ENCODE measurements at regions not wholly inside any gene's neighbourhood (a gene's known extent, or its start where the extent isn't known, plus 50 kb on each side); places are given as distances from the start of the nearest gene placed in this dataset.

DNA sequence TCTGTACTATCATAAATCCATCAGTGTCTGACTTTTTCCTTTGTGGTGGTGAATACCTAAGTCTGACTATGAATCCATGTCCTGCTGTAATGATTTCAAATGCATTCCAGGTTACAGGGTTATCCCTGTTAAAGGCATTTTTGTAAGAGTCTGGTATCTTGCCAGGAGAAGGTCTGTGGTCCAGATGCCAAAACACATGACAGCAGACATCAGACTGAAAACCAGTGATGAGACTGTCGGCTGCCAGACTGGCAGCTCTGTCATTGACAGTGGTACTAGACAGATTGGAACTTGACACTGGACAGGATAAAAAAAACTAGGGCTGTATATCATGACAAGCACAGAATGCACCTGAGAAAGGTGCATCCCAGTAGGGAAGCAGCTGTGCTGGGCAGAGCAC lies 301.8 kb upstream of the FAT3 start:
- H3K27me3 ChIP-seq (ENCODE audit: insufficient read depth, poor library complexity, severe bottlenecking): no peaks in the 10 kb centered on the region
- TF ChIP-seq, protein P1, sequence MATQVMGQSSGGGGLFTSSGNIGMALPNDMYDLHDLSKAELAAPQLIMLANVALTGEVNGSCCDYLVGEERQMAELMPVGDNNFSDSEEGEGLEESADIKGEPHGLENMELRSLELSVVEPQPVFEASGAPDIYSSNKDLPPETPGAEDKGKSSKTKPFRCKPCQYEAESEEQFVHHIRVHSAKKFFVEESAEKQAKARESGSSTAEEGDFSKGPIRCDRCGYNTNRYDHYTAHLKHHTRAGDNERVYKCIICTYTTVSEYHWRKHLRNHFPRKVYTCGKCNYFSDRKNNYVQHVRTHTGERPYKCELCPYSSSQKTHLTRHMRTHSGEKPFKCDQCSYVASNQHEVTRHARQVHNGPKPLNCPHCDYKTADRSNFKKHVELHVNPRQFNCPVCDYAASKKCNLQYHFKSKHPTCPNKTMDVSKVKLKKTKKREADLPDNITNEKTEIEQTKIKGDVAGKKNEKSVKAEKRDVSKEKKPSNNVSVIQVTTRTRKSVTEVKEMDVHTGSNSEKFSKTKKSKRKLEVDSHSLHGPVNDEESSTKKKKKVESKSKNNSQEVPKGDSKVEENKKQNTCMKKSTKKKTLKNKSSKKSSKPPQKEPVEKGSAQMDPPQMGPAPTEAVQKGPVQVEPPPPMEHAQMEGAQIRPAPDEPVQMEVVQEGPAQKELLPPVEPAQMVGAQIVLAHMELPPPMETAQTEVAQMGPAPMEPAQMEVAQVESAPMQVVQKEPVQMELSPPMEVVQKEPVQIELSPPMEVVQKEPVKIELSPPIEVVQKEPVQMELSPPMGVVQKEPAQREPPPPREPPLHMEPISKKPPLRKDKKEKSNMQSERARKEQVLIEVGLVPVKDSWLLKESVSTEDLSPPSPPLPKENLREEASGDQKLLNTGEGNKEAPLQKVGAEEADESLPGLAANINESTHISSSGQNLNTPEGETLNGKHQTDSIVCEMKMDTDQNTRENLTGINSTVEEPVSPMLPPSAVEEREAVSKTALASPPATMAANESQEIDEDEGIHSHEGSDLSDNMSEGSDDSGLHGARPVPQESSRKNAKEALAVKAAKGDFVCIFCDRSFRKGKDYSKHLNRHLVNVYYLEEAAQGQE (IDR thresholded peaks at IDR 0.05; ENCODE audit: insufficient replicate concordance, low read depth): no peak
- H3K27ac ChIP-seq (replicated peaks): no peak overlapping the region
- no peak overlapping the region for H3K4me3 ChIP-seq (replicated peaks; ENCODE audit: insufficient read depth, low read length)
- no peak for DNase-seq (ENCODE audit: low read depth in 1 of 2, low spot score in 1 of 2)

GRCh38 chr11:91921974-91922373 lies 302.6 kb upstream of the FAT3 start:
- no peak for TF ChIP-seq POLR2AphosphoS5 (IDR thresholded peaks at IDR 0.05; ENCODE audit: low read depth)
- TF ChIP-seq, protein P1 (IDR thresholded peaks at IDR 0.05; ENCODE audit: insufficient replicate concordance, low read depth): no peak
- TF ChIP-seq GABPA (IDR thresholded peaks at IDR 0.05; ENCODE audit: low read depth): no peak
- TF ChIP-seq CTCF (IDR thresholded peaks at IDR 0.05; ENCODE audit: insufficient read depth, low read length): no peak
- TF ChIP-seq SPI1 (IDR thresholded peaks at IDR 0.05; ENCODE audit: borderline replicate concordance, low read depth): no peak
- H3K27ac ChIP-seq (replicated peaks): no peak overlapping the region
- H3K4me3 ChIP-seq (replicated peaks; ENCODE audit: insufficient read depth, low read length): no peak overlapping the region
- no peaks in the 10 kb centered on the region for H3K27me3 ChIP-seq (ENCODE audit: insufficient read depth, poor library complexity, severe bottlenecking)
- no peak for DNase-seq (ENCODE audit: low read depth in 1 of 2, low spot score in 1 of 2)

GRCh38 chr11:91913407-91913806 lies 311.2 kb upstream of the FAT3 start:
- TF ChIP-seq SPI1 (IDR thresholded peaks at IDR 0.05; ENCODE audit: borderline replicate concordance, low read depth) (no peak), GABPA (IDR thresholded peaks at IDR 0.05; ENCODE audit: low read depth) (no peak), CTCF (IDR thresholded peaks at IDR 0.05; ENCODE audit: insufficient read depth, low read length) (no peak)
- Histone ChIP-seq H3K4me3 (replicated peaks; ENCODE audit: insufficient read depth, low read length) (no peak overlapping the region), H3K27ac (replicated peaks) (no peak overlapping the region), H3K27me3 (ENCODE audit: insufficient read depth, poor library complexity, severe bottlenecking) (no peaks in the 10 kb centered on the region)
- DNase-seq (ENCODE audit: low read depth in 1 of 2, low spot score in 1 of 2): no peak

GRCh38 chr11:91912322-91912721 lies 312.3 kb upstream of the FAT3 start:
- H3K4me3 ChIP-seq (replicated peaks; ENCODE audit: insufficient read depth, low read length): no peak overlapping the region
- TF ChIP-seq CTCF (IDR thresholded peaks at IDR 0.05; ENCODE audit: insufficient read depth, low read length): no peak
- TF ChIP-seq, protein P1 (IDR thresholded peaks at IDR 0.05; ENCODE audit: insufficient replicate concordance, low read depth): no peak
- no peak for TF ChIP-seq GABPA (IDR thresholded peaks at IDR 0.05; ENCODE audit: low read depth)
- TF ChIP-seq POLR2AphosphoS5 (IDR thresholded peaks at IDR 0.05; ENCODE audit: low read depth): no peak
- no peak for TF ChIP-seq SPI1 (IDR thresholded peaks at IDR 0.05; ENCODE audit: borderline replicate concordance, low read depth)
- no peak for DNase-seq (ENCODE audit: low read depth in 1 of 2, low spot score in 1 of 2)

More at GRCh38 chr11:91912322-91912721, 312.3 kb upstream of the FAT3 start:
- H3K27me3 ChIP-seq (ENCODE audit: insufficient read depth, poor library complexity, severe bottlenecking): no peaks in the 10 kb centered on the region
- no peak overlapping the region for H3K27ac ChIP-seq (replicated peaks)
